ENCODE measurements at regions not wholly inside any gene's neighbourhood (a gene's known extent, or its start where the extent isn't known, plus 50 kb on each side); places are given as distances from the start of the nearest gene placed in this dataset.

- DNase-seq (ENCODE audit: low read depth): no peak
- in situ Hi-C loops (cut with HindIII; ENCODE audit: low pct_unique_long_range_greater_than_20kb, low sequenced_read_pairs): no loop called here
These were observed 99.2 kb downstream of the EDN3 start for GRCh38 chr20:59399426-59400099.

GRCh38 chr20:59400708-59401107 is 100.3 kb downstream of the EDN3 start:
- no peak for DNase-seq (ENCODE audit: low read depth)
- in situ Hi-C loops (cut with HindIII; ENCODE audit: low pct_unique_long_range_greater_than_20kb, low sequenced_read_pairs): no loop called here

- DNase-seq (ENCODE audit: low read depth): no peak
- in situ Hi-C loops (cut with HindIII; ENCODE audit: low pct_unique_long_range_greater_than_20kb, low sequenced_read_pairs): no loop called here
These were observed 102.3 kb downstream of the EDN3 start for GRCh38 chr20:59402681-59403080.

GRCh38 chr20:59403261-59403961 is 103.0 kb downstream of the EDN3 start:
- peak; percentile 23 for DNase-seq (ENCODE audit: low read depth)
- in situ Hi-C loops (cut with HindIII; ENCODE audit: low pct_unique_long_range_greater_than_20kb, low sequenced_read_pairs): no loop called here

- no peak for DNase-seq (ENCODE audit: low read depth)
- in situ Hi-C loops (cut with HindIII; ENCODE audit: low pct_unique_long_range_greater_than_20kb, low sequenced_read_pairs): no loop called here
These were observed 103.5 kb downstream of the EDN3 start for GRCh38 chr20:59403962-59404314.

GRCh38 chr20:59404749-59405148 is 104.3 kb downstream of the EDN3 start:
- in situ Hi-C loops (cut with HindIII; ENCODE audit: low pct_unique_long_range_greater_than_20kb, low sequenced_read_pairs): no loop called here
- DNase-seq (ENCODE audit: low read depth): no peak

GRCh38 chr20:59405226-59406200 is 105.1 kb downstream of the EDN3 start:
- no peak for DNase-seq (ENCODE audit: low read depth)
- in situ Hi-C loops (cut with HindIII; ENCODE audit: low pct_unique_long_range_greater_than_20kb, low sequenced_read_pairs): no loop called here

- in situ Hi-C loops (cut with HindIII; ENCODE audit: low pct_unique_long_range_greater_than_20kb, low sequenced_read_pairs): no loop called here
- DNase-seq (ENCODE audit: low read depth): no peak
These were observed 106.0 kb downstream of the EDN3 start for GRCh38 chr20:59406446-59406845.

- in situ Hi-C loops (cut with HindIII; ENCODE audit: low pct_unique_long_range_greater_than_20kb, low sequenced_read_pairs): no loop called here
- no peak for DNase-seq (ENCODE audit: low read depth)
These were observed 110.8 kb downstream of the EDN3 start for GRCh38 chr20:59411170-59411569.

GRCh38 chr20:59411589-59411988 is 111.2 kb downstream of the EDN3 start:
- in situ Hi-C loops (cut with HindIII; ENCODE audit: low pct_unique_long_range_greater_than_20kb, low sequenced_read_pairs): no loop called here
- DNase-seq (ENCODE audit: low read depth): no peak

- in situ Hi-C loops (cut with HindIII; ENCODE audit: low pct_unique_long_range_greater_than_20kb, low sequenced_read_pairs): no loop called here
- no peak for DNase-seq (ENCODE audit: low read depth)
These were observed 111.8 kb downstream of the EDN3 start for GRCh38 chr20:59412181-59412580.

- no peak for DNase-seq (ENCODE audit: low read depth)
- in situ Hi-C loops (cut with HindIII; ENCODE audit: low pct_unique_long_range_greater_than_20kb, low sequenced_read_pairs): no loop called here
These were observed 112.5 kb downstream of the EDN3 start for GRCh38 chr20:59412875-59413284.

- no peak for DNase-seq (ENCODE audit: low read depth)
- in situ Hi-C loops (cut with HindIII; ENCODE audit: low pct_unique_long_range_greater_than_20kb, low sequenced_read_pairs): no loop called here
These were observed 113.0 kb downstream of the EDN3 start for GRCh38 chr20:59413326-59413865.

GRCh38 chr20:59414936-59415623 is 114.7 kb downstream of the EDN3 start:
- in situ Hi-C loops (cut with HindIII; ENCODE audit: low pct_unique_long_range_greater_than_20kb, low sequenced_read_pairs): no loop called here

GRCh38 chr20:59416916-59417315 is 116.5 kb downstream of the EDN3 start:
- in situ Hi-C loops (cut with HindIII; ENCODE audit: low pct_unique_long_range_greater_than_20kb, low sequenced_read_pairs): no loop called here

More at GRCh38 chr20:59414936-59415623, 114.7 kb downstream of the EDN3 start:
- DNase-seq (ENCODE audit: low read depth): no peak

GRCh38 chr20:59421089-59421488 is 120.7 kb downstream of the EDN3 start:
- in situ Hi-C loops (cut with HindIII; ENCODE audit: low pct_unique_long_range_greater_than_20kb, low sequenced_read_pairs): no loop called here
- DNase-seq (ENCODE audit: low read depth): no peak

More at GRCh38 chr20:59416916-59417315, 116.5 kb downstream of the EDN3 start:
- no peak for DNase-seq (ENCODE audit: low read depth)

- DNase-seq (ENCODE audit: low read depth): no peak
- in situ Hi-C loops (cut with HindIII; ENCODE audit: low pct_unique_long_range_greater_than_20kb, low sequenced_read_pairs): no loop called here
These were observed 121.7 kb downstream of the EDN3 start for GRCh38 chr20:59421920-59422637.

Data from Caki2 (cell line).